Activated naive CD8-positive, alpha-beta T cell treated with anti-CD3 and anti-CD28 coated beads, Interleukin-2, amount 50 U/mL, for 16 hours (primary cell): ENCODE measurements at regions not wholly inside any gene's neighbourhood (a gene's known extent, or its start where the extent isn't known, plus 50 kb on each side); places are given as distances from the start of the nearest gene placed in this dataset.

Experiments
- DNase-seq: peaks from one replicate; pipeline ENCODE4 v3.0.0-alpha.2; 2020; ENCODE audit warnings: low read depth, low spot score

DNA sequence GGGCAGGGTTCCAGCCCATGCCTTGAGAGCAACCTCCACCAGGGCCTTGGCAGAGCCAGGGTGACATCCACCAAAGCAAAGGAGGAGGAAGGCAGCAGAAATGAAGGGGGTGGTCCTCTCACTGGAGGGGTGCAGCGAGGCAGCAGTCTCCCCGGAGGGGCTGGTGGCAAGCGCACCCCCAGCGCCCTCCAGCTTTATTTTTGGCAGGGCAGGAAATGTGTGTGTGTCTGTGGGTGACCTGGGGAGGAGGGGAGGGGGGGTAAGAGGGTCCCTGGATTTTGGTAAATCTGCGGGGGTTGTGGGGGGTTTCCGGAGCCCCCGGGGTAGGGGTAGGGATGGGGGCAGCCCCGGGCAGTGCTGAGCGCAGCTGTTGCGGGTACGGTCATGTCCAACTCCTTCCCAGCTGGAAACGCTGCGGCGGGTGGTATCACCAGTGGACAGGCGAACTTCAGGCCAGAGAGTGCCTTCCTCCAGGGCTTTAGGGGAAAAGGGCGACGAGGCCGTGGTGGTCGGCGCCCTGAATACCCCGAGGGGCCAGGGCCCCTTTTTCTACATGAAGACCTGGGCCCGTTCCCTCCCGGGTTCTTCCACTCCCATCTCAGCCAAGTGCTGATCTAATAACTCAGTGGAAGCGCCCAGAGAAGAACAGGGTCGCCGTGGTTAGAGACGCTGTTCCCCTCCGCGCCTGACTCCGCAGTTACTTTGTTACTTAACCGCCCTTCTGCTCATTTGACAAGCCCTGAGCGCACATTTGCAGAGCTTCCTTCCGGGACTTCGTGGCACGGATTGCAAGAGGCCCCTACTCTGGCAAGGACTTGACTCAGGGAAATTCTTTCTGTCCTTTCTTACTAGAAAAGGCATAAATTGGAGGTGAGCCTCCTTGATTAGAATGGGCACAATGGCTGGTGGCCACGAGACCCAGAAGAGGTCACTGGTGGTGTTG, 55.2 kb downstream of the FOS start:
- DNase-seq: peak; percentile 9

DNA sequence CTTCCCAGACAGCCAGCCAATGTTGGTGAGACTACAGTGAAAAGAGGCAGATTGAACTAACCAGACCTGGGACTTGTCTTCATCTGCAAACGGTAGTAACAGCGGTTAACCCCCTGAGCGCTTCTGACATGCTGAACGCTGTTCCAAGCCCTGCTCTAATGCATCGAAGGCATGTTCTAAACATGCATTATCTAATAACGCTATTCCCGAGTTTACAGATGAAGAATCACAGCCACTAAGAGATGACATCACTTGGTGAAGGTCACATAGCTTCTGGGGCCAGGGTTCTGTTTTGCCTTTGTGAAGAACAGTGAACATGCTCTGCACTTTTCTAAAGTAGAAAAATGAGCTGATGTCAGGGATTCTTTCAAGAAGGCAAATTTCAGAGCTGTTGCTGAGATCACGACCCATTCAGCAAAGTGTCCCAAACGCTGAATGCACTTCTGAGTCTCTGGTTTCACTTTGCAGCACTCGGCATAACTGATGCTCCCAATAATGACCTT, 56.0 kb downstream of the FOS start:
- no peak for DNase-seq

DNA sequence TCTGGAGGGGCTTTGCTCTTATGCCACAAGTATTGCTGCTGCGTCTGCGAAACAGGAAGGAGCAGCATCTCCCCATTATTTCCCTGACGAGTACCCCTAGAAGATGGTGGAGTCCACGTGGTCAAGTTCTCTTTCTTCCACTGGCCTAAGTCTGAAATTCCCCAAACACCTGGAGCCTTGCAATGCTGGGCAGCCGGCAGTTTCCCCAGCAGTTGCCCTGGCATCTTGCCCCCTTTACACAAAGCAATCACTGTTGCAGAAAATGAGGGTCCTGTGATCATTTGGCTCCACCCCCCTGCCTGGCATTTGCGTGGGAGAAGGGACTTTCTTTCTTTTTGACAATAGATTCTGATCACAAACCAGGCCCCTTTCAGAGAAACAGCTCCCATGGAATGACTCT, 56.9 kb downstream of the FOS start:
- DNase-seq: no peak

DNA sequence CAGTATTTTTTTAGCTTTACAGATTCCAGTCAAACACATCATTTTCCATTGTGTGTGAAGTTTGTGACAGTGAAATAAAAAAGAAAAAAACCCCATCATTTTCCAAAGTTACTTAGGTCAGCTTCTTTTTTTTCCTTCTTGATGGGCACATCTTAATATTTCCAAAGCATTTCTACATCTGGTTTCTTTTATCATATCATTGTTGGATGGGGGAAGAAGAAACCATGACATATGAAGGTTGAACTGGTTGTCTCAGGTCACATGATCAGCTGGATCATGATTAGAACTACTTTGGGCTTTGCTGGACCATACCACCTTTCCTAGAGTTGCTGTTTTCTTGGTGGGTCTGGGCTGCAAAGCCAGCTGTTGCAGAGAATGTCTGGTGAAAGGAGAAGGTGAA, 59.8 kb downstream of the FOS start:
- DNase-seq: no peak

DNA sequence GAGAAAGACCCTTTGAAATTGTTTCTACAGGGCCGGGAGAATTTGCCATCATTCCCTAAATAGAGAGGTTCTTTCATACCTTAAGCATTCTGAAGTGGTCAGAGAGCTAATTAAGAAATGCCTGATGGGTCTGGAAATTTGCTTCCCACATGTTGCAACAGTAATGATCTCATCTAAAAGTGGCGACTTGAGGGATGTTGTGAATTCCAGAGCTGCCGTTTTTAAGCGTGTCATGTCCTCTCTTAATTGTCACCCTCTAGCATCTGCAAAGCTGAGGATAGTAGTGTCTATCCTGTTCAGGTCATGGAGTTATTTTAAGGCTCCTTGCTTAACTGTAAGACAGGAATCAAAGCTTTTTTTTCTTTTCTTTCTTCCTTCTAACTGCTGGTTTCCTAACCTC, 60.4 kb downstream of the FOS start:
- no peak for DNase-seq

DNA sequence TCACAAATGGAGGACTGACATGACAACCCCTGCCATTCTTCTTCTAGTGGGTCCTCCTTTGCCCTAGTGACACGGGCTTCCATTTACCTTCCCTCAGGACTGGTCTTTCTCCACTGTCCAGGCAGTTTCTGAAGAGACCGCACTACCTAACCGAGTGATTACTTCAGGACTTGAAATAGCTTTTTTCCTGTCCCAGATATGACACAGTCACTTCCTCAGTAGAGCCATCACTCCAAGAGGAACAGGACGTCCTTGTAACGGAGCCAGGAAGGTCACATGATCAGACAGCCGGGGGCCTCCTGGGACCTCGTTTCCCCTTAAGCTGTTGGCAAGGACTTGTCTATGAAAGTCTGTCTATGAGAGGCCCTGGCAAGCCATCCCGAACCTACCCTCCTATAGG, 62.3 kb downstream of the FOS start:
- DNase-seq: no peak

DNA sequence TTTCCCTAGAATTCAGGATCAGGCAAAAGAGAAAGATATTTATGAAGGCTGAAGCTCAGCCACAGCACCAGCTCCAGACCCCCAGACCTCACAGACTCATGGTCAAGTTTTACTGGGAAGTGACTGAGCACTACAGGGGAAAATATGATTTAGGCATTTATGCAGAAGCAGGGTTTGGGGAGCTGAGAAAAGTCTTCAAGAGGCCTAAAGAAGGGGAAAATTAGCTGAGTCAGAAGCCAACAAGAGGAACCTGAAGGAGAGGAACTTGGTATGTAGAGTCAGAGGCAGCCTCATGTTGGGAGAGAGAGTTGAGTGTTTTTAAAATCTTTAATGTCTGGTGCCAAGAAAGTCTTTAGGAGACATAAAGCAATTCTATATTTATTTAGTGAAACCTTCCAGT, 63.0 kb downstream of the FOS start:
- no peak for DNase-seq

DNA sequence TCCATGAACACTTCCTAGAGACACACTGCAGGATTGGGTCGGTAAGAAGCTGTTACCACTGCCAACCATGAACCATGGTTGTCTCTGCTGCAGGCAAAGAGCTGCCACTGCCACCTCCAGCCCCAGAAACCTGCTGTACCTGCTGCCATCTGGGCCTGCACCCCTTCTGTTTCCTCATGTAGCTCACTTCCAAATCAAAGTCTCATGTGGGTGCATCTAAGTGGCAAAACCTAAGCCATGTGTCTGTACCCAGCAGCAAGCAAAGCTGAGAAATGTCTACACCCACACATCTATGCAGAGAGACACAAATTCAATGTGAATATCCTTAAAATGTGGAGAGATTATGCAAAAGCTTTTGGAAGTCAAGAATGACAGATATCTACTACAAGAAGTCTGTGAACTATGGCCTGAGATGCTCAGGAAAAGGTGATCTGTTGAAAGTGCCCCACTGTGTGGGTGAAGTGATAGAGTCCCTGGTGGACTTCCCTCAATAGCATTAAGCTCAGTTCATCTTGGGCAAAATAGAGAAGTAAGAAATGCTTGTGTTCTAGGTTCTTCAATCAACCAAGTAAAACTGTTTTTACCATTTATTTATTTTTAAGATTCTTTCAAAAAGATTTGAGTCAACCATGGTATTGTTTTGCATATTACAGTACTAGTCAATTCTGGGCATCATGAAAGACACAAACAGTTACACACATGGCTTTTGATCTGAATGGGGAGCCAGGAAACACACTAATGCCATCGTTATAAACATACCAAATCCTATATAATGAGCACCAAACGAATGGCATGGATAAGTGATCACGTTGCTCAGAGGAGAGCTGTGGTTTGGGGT, 64.4 kb downstream of the FOS start:
- no peak for DNase-seq

DNA sequence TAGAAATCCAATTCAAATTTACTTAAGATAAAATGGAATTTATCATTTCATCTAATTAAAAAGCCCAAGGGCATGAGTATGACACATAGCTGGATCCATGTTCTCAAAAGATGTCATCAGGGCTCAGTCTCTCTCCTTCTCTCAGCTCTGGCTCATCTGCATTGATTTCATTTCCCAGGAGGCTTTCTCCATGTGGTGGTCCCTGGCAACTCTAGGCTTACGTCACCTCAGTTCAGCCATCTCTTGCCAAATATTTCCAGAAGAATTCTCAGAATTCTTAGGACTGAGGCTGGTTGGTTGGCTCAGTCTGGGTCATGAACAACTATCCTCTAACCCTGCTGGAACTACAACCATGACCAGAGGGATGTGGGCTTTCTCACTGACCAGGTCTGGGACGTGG, 65.3 kb downstream of the FOS start:
- no peak for DNase-seq

DNA sequence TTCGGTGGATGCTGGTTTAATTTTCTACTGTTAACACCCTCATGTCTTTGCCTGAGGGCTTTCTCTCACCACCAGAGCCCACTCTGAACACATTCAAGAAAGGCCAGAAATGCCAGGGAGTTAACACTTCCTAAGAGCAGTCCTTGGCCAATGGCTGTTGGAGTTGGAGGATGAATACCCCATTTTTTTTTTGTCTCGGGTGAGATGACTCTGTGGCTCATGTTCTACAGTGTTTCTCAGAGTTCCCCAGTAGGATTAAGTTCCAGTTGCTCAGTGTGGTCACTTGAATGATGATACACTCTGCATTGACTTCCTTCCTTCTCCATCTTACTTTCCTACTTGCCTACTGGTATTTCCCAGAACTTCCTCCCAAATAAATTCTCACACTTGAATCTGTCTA, 65.8 kb downstream of the FOS start:
- no peak for DNase-seq

DNA sequence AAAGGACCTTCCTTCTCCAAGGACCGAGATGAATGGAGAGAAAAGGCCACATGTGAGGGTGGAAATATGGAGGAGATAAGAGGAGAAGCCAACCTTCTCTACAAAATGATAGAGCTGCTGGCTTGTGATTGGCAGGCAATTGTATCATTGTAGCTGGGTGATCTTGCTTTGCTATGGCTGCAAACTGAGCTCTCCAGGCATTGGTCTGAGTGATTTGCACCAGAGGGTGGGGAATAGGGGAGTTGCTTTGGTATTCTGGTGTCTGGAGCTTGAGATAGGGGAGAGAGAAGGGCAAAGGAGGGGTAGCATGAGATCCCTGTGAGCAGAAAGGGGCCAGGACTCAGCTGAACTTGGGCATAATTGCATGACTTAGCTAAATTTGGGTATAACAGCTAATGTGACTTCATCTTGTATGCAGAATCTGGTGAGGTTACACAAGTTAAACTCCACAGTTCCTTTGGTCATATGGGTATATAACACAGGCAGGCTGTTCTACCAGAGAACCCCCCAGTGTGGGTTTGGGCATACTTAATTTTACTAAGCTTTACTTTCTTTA, 72.0 kb downstream of the FOS start:
- no peak for DNase-seq

DNA sequence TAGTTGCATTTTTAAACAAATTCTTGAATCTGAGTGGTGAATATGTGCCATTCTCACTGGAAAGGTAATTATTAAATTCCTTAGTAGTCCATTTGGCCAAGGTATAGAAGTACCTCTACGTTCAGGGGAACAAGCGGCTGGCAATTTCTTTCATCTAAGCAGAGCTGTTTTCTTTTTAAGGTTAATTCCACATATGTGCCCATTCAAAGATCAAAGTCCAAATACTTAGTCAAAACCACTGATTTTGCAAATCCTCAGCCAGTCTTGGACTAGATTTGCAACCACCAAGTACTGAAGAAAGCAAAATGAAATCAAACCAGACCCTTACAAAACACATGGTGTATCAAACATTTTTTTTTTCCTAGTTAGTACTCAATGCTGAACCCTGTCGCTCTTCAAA, 68.7 kb upstream of the JDP2 start:
- DNase-seq: no peak

DNA sequence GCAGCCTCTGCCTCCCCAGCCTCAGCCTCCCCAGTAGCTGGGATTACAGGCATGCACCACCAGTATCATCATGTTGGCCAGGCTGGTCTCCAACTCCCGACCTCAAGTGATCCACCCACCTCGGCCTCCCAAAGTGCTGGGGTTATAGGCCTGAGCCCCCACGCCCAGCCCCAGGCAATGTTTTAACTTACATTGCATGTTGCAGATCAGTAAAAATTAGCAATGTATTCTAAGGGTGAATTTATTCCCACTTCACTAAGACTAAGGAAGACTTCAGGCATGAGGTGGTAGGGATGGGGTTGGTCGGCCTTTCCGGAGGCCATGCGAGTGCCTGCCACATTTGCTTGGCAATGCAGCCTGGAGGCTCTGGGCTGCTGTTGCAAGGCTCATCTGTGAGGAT, 66.8 kb upstream of the JDP2 start:
- DNase-seq: no peak

DNA sequence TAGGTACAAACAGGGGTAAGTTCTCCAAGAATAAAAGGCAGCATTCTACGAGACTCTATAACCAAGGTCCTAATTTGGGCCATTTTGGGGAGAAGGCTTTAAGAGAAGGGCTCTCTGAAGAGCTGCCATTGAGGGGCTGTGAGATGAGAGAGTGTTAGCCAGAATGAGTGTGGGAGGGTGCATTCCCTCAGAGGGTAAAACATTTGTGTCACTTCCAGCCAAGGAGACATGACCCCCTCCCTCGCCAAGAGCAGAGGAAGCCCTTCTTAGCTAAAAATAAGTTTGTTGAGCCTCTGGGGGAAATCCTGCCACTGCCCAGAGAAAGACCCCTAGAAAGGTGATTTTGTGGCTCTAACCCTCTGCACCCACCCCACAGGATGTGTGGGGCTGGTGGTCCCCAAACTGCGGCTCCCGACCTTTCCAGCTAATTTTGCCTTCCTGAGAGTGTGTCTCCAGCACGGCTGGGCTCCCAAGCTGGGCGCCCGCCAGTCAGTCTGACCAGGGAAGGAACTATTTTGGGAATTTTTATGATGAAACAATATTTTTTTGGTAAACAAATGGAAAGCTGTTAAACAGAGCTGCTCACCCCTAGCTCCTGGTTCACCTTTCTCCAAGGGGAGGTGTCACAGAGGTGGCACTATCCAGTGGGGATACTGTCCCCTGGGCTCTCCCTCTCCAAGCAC, 65.9 kb upstream of the JDP2 start:
- no peak for DNase-seq

DNA sequence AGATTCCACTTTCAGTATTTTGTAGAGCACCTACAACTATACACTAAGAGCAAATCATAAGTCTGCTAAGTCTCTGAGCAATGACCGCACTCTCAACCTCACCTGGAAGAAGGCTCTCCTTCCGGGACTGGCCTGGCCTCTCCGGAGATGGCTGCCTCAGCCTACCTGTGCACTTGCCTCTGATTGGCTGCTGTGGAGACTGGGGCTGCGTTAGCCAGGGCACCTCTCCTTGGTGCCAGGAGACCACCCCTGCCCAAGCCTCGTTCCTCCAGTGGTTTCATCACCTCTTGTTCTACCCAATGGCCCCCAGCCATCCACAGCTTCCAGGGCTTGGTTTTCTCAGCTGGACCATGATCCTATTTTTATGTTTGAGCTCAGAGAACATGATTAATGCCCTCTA, 64.7 kb upstream of the JDP2 start:
- DNase-seq: no peak

DNA sequence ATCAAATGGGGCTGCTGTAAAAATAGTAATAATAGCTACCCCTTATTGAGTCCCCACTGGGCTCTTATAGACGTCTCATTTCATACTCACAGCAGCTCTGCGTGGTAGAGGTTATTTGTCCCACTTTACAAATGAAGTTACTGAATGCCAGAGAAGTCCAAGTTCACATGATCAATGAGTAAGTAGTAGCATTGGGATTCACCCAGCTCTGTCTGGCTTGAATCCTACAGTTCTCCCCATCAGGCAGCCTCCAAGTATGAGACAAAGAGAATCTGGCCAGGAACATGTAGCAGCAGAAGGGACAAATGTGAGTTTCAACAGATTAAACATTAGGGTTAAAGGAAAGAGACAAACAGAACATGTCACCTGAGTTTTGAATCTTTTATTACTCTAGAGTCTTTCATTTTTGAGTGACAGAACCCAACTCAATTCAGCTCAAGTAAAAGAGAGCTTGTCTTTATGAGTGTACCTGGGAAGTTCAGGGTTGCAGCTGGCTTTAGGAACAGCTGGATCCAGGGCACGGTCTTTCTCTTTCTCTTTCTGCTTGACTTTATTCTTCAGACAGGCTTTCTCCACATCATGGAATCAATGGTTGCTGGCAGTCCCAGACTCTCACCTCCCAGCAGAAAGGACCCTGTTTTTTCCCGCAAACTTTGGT, 64.1 kb upstream of the JDP2 start:
- DNase-seq: no peak

DNA sequence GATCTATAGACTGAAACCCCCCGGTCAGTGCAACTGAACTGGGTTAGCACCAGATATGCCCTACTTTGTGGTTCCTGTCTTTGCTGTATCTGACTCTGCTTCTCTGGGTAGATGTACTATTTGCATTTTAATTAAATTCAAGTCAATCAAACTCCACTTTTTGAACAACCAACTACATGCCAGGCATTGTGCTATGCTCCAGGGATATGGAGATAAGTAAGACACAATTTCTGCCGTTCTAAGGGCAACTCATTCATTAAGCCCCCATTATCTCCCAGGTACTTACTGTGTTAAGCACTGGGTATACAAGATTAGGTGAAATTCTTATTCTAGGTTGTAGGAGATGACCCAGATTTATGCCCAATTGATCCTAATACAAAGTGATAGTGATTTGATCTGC, 62.7 kb upstream of the JDP2 start:
- DNase-seq: no peak

DNA sequence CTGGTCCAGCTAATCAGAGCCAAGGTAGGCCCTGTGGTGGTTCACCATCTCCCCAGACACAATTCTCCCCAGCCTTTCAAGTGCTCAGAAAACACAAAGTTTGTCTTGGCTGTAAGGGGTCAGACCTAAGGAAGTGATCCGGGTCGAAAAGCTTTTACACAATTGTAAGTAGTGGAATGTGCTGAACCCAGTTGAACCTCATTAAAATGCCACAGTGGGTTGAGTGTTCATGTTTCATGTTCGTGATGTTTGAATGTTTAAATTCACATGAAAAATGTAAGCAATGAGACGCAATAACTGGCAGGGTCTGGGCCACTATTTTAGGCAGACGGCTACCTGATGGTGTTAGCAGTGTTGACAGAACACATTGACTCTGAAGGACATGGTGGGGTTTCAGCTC, 60.9 kb upstream of the JDP2 start:
- no peak for DNase-seq

DNA sequence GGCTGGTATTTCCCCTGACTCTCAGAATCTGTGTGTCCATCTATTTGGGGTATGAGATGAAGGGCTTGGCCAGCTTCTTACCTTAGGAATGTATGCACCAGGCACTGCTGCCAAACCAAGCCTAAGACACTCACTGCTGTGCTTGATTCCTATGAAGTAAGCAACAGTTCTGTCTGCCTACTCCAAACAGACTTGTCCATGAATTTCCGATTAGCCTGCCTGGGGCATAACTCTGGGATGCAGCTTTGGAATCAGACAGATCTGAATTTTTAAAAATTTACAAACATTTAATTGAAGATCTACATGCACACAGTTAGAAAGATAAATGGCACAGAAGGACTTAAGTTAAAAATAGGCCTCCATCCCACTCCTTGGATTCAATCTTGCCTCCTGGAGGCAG, 59.5 kb upstream of the JDP2 start:
- no peak for DNase-seq

DNA sequence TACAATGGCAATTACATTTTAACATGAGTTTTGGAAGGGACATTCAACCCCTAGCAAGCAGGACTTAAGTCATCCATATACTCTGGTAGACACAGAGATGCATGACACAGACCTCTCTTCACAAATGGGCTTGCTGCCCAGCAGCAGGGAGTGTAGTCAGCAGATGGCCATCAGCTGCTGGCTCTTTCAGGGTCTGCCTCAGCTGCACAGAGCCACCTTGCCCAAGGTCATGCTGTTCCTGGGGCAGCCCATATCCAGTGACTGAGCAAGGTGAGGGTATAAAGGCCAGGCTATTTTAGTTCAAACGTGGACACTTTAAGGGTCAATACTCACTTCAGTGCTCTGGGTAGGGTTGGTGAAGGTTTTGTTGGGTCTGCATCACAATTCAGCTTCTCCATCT, 58.3 kb upstream of the JDP2 start:
- no peak for DNase-seq
